EH (cell line): ENCODE measurements at regions not wholly inside any gene's neighbourhood (a gene's known extent, or its start where the extent isn't known, plus 50 kb on each side); places are given as distances from the start of the nearest gene placed in this dataset.
"Not testable (repeated sequence)": the region's sequence is repeated elsewhere in the genome, so short reads cannot be mapped to it uniquely, and the experiment has no call there.

Experiments used
- DNase-seq: peaks from one replicate; pipeline ENCODE4 v3.0.0-alpha.2; 2015; ENCODE audit warnings: low read depth

DNA sequence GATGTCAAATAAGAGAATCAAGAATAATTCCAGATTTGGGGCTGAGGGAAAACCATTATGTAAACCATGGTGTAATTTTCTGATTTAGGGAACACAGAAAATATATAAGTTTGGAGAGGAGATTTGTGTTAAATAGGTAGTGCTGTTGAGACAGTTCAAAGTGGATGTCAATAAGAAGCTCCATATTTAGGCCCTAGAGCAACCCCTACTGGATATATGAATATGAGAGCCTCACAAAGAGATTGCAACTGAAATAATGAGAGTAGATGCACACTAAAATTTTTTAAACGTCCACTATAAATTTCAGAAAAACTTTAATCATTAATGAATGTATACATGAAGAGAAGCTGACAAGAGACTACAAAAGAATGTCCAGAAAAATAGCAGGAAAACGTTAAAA is 1447.8 kb upstream of the PRMT6 start:
- DNase-seq = peak; percentile 50

DNA sequence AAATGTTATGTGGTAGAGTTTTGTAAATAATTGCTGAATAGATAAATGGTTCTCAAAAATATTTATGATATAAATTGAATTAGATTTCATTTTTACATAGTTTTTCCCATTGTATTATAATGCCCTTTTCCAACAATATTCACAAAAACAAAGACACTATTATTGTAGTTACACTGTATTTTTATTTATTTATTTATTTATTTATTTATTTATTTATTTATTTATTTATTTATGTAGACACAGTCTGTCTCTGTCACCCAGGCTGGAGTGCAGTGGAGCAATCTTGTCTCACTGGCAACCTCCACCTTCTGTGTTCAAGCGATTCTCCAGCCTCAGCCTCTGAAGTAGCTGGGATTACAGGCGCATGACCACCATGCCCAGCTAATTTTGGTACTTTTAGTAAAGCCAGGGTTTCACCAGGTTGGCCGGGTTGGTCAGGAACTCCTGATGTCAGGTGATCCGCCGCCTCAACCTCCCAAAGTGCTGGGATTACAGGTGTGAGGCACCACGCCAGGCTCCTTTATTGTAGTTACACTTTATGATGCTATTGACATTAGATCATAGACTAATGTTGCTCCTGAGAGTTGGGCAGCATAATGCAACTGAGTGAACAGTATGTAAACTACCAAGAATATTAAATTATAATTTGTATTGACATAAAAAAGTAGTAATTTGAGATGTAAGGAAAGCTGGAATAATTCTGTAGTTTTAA is 1430.0 kb upstream of the PRMT6 start:
- no peak for DNase-seq

DNA sequence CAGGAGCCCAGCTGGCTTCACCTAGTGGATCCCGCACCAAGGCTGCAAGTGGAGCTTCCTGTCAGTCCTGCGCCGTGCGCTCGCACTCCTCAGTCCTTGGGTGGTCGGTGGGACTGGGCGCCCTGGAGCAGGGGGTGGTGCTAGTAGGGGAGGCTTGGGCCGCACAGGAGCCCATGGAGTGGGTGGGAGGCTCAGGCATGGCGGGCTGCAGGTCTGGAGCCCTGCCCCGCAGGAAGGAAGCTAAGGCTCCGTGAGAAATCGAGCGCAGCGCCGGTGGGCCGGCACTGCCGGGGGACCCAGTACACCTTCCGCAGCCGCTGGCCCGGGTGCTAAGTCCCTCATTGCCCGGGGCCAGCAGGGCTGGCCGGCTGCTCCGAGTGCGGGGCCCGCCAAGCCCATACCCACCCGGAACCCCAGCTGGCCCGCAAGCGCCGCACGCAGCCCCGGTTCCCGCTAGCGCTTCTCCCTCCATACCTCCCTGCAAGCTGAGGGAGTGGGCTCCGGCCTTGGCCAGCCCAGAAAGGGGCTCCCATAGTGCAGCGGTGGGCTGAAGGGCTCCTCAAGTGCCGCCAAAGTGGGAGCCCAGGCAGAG is 1425.2 kb upstream of the PRMT6 start:
- DNase-seq = not testable (repeated sequence)

DNA sequence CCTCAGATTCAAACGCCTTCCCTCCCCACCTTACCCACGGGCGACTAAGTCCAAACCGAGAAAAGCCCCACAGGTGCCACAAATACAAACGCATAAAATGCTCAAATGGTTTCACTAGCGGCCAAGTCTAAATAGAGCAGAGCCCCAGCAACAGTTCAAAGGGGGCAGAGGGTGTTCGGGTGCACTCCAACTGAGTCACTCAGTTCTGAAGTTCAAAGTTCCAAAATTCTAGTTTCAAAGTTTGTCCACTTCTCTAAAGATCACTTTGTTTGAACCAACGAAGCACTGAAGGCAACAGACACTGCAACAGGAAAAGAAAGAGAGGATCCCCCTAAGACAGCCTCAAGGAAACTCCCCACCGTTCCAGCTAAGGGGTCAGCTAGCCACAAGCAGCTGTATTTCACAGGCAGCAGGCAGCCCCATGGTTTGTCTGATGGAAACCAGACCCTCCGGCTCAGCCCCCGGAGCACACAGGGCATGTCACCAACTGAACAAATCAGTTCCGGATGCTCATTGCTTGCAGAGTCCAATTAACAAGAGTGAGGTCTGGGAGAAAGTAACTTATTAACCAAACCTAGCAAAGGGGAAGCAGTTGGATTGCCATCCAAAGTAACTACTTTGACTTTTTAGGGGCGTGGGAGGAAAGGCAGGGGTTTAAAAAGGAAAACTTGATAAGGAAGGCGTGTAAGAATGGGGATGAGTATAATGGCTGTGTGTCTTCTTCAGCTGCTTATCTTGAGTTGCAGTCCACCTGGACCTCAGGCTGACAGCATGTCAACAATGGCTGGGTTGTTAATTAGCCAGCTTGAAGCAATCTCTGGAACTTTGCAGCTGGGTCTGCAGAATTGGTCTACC is 1423.9 kb upstream of the PRMT6 start:
- DNase-seq = no peak

DNA sequence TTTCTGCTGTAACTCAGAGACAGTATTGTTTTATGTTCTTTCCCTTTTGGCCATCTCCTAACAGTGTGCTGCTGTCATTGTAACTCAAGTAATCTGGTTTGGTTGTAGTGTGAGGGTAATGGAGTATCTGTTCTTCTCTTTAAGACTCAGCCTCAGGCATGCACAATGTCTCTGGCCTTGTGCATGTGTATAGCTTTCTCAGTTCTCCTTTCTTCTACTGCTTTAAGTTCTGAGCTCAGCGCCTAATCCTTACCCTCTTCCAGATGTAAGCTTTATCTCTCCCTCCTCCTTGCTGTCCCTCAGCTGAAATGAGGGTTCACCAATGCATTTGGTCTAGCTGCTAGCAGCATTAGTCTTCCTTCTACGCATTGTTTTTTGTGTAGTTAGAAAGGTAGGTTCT is 1420.4 kb upstream of the PRMT6 start:
- DNase-seq = no peak

DNA sequence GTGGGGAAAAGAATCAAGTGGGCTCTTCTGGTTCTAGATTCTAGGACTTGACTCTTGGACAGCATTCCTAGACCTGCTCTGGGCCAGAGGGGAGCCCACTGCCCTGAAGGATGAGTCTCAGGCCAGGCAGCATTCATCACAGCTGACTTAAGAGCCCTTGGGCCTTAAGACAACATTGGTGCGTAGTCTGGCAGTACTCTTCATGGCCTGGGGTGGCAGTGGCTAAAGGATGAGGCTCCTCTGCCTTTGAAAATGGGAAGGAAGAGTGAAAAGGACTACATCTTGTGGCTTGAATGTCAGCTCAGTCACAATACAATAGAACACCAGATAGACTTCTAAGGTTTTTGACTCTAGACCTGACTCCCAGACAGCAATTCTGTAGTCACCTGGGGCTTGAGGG is 1415.1 kb upstream of the PRMT6 start:
- no peak for DNase-seq

DNA sequence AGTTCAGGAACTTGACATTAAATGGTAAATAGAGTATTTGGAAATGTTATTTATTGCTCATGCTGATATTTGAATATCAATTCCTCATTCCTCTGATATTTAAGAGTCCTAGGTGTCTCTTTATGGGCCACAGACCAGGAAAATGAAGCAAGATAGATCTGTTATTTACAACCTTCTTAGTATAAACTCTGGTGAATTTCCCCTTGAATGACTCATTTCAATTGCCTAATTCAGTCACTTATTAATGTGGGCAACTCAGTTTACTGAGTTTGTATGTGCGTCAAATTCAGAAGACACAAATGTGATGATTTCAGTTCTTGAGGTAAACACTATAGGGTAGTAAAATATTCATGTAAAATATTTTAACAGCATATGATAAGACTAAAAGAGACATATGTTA is 1404.4 kb upstream of the PRMT6 start:
- no peak for DNase-seq

DNA sequence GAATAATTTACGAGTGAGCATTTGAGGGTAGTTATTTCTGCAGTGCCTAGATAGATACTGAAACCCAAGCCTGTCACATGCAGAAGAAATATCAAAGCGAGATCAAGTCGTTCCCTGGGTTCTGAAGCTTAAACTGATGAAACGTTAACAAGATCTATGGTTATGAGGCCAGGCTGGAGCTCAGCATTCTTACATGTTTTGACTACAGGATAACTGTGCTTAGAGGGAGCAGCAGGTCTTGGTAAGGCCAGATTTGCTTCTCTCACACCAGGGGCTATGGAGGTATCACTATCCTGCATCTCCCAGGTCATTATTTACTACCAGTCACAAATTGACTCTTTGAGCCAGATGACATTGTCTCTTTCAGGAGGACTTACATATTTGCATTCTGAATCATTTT is 1401.4 kb upstream of the PRMT6 start:
- no peak for DNase-seq

DNA sequence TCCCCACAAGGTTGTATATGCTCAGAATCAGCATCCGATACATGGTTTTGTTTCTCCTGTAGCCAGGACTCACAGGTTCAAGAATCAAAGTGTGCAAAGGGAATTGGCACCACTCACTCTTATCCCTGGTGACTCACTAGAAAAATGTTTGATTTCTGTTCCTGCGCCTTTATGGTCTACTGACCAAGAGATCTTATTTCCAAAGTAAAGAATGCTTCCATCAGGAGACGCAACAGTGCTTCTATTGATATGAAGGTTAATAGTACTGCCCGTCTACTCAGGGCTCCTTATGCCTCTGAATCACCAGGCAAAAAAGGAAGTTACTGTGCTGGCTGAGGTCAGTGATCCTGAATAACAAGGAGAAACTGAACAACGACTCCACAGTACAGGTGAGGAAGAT is 1392.0 kb upstream of the PRMT6 start:
- DNase-seq = no peak

DNA sequence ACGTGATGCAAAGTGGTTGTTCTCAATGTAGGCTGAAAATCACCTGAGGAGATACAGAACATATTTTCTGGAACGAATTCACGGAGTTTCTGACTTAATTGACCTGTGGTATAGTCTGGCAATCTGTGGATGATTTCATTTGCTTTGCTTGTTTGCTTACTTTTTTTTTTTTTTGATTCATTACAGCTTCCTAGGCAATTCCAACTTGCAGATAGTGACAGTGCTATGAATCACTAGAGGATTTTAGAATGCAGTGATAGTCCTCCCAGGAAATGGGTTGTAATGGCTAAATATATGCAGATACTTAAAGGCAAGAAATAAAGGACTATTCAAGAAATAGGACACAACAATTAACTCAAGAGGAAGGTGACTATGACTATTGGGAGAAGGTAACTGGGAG is 1378.1 kb upstream of the PRMT6 start:
- DNase-seq = no peak

DNA sequence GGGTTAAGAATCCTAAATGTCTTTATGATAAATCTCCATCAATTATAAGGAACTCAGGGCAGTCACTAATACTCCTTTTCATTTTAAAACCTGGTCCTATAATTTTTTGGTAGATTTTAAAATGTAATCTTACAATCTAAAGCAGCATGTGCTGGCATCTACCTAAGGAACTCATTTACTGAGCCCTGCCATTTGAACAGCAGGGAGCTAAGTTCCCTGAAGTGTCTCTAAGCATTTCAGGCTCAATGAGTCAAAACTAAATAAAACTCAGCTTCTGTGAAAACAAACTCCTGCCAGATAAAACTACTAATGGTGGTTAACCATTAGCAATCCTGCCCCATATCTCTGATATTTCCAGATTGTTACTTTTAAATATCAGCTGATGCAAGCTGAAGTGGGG is 1371.8 kb upstream of the PRMT6 start:
- DNase-seq = no peak

DNA sequence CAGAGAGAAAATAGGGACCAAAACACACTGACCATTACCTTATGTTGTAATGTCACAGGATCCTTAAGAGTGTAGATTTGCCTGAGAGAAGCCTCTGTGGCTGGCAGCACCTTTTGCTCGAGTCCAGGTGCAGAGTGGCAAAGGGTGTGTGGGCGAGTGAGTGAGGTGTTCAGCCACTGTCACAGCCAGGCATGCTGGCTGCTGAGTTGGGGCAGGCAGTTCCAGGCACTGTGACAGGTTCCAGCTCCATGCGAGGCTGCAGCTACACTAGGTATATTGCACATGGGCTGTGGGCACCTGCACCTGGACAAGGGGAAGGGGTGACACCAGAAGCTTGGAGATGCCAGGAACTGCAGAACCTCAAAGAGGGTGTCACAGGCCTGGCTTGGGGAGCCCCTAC is 1370.4 kb upstream of the PRMT6 start:
- DNase-seq = no peak

DNA sequence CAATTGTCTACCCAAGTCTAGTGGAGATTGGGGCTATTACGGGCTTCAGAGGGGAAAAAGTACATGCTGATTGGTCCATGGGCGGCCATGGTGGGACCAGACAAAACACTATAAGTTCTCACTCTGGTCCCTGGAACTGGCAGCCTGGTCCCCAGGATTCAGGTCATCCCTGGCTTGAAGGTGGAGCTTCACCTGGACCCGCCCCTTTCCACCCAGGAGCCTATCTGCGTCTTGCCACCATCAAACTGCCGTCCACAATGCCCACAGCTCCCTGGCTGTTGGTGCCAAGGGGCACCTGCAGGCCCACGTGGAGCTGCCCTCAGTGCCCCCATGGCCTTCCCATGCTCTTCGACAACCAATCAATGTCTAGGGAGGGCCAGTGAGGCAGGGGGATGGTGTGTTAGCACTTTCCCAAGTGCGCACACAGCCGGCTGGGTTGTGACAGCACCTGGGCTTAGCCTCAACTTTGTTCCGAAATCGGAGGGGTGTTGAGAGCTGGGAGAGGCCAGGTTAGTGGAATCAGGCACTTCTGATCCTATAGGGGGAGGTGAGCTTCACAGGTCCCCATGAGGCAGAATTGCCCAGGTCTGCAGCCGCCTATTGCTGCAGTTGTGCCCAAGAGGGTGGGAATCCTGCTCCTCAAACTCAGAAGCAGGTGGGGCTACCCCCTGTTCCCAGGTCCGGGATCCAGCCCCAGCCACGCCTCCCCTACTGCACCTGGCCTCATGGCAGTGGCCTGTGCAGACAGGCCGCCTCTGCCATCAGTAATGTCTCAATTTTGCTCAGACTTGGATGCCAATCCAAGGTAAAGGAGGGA is 1369.4 kb upstream of the PRMT6 start:
- DNase-seq = no peak

DNA sequence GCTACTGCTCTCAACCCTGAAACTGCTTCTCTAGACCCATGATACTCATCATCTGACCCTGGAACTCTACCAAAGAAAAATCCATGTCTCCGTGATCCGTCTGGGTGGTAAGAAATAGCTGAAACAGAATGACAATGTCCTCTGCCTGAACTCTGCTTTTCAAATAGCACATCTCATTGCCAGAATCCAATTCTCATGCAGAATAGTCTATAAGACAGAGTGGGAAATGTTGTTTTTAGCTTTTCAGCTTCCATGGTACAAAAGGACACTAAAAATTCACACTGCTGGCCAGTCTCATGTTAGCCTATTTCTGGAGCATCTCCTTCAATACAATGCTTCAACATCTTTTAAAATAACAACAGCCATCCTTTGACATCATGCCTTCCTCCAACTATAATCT is 1355.8 kb upstream of the PRMT6 start:
- no peak for DNase-seq

DNA sequence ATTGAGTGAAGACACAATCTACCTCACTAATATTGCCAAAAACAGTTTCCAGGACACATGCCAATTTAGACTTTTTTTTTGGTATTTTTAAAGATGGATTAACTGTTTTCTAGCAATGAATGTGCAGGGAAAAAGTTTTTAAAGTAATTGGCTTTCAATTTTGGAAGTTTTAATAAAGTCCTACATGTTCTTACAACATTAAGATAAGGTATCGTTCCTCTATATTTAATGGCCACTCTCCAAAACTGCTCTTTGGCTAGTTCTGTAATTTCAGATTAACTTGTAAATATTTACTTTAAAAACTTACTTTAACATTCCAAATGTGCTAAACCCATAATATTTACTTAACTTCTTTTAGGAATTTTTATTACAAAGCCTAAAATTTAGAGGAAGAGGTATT is 1332.2 kb upstream of the PRMT6 start:
- no peak for DNase-seq

DNA sequence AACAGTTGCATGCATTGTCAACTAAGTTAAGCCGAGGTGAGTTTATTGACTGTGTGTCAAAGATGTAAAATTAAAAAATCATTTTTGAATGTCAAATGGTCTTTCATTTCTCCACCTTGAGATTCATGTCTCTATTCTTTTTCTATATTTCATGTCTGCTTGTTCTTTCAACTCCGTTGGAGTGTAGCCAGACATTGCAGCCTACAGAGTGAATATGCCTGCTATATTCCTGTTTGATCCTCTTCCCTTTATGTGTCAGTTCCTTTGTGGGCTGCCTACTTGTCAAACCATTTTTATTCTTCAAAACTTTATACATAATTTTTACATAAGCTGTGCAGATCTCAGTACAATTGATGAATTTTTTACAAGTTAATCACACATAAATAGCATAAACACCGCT is 1325.8 kb upstream of the PRMT6 start:
- no peak for DNase-seq

DNA sequence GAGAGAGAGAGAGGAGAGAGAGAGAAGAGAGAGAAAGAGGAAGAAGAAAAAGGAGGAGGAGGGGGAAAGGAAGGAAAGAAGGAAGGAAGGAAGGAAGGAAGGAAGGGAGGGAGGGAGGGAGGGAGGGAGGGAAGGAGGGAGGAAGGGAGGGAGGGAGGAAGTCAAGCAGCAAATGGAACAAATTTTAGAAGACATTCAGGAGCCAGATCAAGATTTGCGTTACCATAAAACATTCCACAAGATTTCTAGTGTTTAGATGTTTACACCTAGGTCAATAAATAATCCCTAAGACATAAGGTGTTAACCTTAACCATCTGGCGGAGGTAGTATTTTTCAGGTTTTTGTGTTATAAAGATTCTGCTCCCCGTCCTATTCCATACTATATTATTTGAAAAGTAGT is 1320.1 kb upstream of the PRMT6 start:
- no peak for DNase-seq

DNA sequence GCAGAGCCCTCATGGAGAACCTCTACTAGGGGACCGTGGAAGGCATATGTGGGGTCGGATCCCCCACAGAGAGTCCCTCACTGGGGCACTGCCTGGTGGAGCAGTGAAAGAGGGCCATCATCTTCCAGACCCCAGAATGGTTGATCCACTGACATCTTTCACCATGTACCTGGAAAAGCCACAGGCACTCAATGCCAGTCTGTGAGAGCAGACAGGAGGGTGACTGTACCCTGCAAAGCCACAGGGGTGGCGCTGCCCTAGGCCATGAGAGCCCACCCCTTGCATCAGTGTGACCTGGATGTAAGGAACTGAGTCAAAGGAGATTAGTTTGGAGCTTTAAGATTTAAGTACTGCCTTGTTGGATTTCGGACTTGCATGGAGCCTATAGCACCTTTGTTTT is 1276.7 kb upstream of the PRMT6 start:
- no peak for DNase-seq

DNA sequence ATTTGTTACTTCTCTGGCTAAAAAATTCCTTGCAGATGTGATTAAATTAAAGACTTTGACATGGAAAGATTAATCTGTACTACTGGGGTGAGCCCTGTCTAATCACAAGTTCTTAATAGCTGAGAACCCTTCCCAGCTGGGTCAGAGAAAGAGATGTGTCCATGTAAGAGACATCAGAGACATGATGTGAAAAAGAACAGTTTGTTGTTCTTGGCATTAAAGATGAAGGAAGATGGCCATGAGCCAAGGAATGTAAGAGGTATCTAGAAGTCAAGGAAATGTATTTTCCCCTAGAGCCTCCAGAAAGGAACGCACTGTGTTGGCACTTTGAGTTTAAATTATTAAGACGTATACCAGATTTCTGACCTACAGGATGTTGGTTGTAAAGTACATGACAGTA is 1271.5 kb upstream of the PRMT6 start:
- no peak for DNase-seq

DNA sequence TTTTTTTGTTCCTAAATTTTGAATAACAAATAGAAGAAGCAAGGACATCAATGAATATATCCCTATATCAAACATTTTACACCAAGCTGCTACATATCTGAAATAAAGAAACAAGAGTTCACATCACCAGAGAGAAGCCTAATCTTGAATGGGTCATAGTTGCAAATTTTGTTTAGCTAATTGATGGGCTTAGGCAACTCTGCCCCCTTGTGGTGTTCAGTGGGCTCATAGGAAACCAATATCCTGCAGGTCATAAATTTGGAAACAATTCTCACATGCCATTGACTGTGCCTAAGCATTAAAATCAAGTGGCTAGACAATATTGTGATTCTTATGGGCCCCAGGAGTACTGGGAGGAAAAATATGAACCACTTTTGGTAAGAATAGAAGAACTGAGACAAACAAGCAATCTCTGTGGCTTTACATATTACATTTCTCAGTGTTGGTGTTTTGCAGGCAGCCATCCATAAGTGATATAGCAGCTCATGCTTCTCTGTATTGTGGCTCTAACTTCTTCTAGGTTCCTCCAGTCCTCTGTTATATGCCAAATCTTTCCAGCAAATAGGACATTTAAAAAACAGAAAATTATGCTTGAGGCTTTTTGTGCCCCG is 1262.8 kb upstream of the PRMT6 start:
- DNase-seq = peak; percentile 24

DNA sequence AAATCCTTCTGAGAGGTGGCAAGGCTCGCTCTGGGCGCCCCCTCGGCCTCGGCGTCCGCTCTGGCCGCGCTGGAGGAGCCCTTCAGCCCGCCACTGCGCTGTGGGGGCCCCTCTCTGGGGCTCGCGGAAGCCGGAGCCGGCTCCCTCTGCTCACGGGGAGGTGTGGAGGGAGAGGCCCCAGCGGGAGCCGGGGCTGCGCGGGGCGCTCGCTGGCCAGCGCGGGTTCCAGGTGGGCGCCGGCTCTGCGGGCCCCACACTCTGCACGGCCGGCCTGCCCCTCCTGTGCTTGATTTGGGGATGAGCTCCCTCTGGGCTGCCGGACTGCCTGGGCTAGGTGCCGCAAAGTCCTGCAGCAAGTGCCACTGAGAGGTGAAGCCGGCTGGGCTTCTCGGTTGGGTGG is 1260.7 kb upstream of the PRMT6 start:
- DNase-seq = no peak

DNA sequence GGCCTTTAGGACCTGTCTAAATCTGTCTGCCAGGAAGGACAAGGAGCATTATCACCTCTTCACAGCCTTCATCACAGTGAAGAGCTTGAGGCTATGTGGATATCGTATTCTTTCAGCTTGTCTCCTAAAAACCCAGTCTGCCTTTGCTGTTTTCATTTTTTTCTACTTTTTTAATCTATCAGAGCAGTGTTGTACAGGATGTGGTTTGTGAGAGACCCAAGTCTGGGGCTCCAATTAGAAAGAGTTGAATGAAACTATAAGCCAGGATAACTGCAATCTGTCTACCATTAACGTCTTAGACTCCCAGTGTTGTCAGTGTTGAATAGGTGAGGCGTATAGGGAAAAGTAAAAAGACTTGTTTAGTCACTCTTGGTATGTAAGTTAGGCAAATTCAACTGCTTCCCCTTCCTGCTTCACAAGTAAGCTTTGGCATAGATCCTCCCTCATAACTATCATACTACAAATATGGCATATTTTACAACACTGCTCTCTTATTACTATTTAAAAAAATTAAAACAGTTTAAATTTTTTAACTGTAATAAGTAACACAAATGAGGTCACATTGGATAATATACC is 1225.8 kb upstream of the PRMT6 start:
- DNase-seq = no peak
